Natural killer cell (primary cell): ENCODE measurements at regions not wholly inside any gene's neighbourhood (a gene's known extent, or its start where the extent isn't known, plus 50 kb on each side); places are given as distances from the start of the nearest gene placed in this dataset.

Experiments used
- ATAC-seq, 3 donors: fragments of 150-1000 bp in 2 of 3; fragments of 200-7000 bp in 1 of 3; cut with Tn5 transposase; 1 replicate in 1 of 3; 2 replicates in 2 of 3; pipeline ENCODE4 v1.10.0; 2021; ENCODE audit warnings: mild to moderate bottlenecking in 2 of 3, moderate library complexity in 2 of 3
- DNase-seq, 2 donors: peaks; one replicate each; pipeline versions ENCODE4 v3.0.0 to v3.0.0-alpha.2; 2013 to 2021; ENCODE audit warnings: mixed read lengths in 1 of 2
- H3K27ac ChIP-seq: one replicate; pipeline ENCODE4 v1.5.1; 2013; ENCODE audit warnings: mild to moderate bottlenecking, low read length
- H3K27me3 ChIP-seq: one replicate; pipeline ENCODE4 v1.6.1; 2013; ENCODE audit warnings: low read length; ENCODE audit not compliant: control insufficient read depth, insufficient read depth
- H3K36me3 ChIP-seq: one replicate; pipeline ENCODE4 v1.6.1; 2013; ENCODE audit warnings: low read length; ENCODE audit not compliant: control insufficient read depth, insufficient read depth
- H3K4me1 ChIP-seq: one replicate; pipeline ENCODE4 v1.6.1; 2013; ENCODE audit warnings: low read length; ENCODE audit not compliant: control insufficient read depth, insufficient read depth
- H3K4me3 ChIP-seq: one replicate; pipeline ENCODE4 v1.5.1; 2013; ENCODE audit warnings: low read length
- H3K9me3 ChIP-seq: one replicate; pipeline ENCODE4 v1.6.1; 2013; ENCODE audit warnings: low read length; ENCODE audit not compliant: control insufficient read depth, insufficient read depth
- H3K27ac Mint-ChIP-seq, 2 donors: one replicate each; pipeline ENCODE4 v1.8.0; 2022; ENCODE audit warnings: mild to moderate bottlenecking in 2 of 2, mixed read lengths in 2 of 2, moderate library complexity in 1 of 2
- H3K27me3 Mint-ChIP-seq, 2 donors: one replicate each; pipeline ENCODE4 v1.8.0; 2022; ENCODE audit warnings: low read depth in 2 of 2, mixed read lengths in 2 of 2
- H3K36me3 Mint-ChIP-seq: one replicate; pipeline ENCODE4 v1.8.0; 2022; ENCODE audit warnings: mixed read lengths
- H3K4me1 Mint-ChIP-seq, 2 donors: one replicate each; pipeline ENCODE4 v1.8.0; 2022; ENCODE audit warnings: mixed read lengths in 2 of 2
- H3K4me3 Mint-ChIP-seq: one replicate; pipeline ENCODE4 v1.8.0; 2022; ENCODE audit warnings: mild to moderate bottlenecking, moderate library complexity, mixed read lengths
- H3K9me3 Mint-ChIP-seq, 2 donors: one replicate each; pipeline ENCODE4 v1.8.0; 2022; ENCODE audit warnings: mixed read lengths in 2 of 2
- WGBS: methylation state at CpG from one replicate; pipeline ENCODE4 v1.1.7; 2013; ENCODE audit warnings: missing lambda C conversion rate; ENCODE audit not compliant: insufficient coverage; 5-methylcytosine and 5-hydroxymethylcytosine counted together
- intact Hi-C: fragments of 100-400 bp; cut with micrococcal nuclease; formaldehyde crosslinking; loops from one replicate; pipeline ENCODE4 v1.14.2; 2022
- TF ChIP-seq, protein P1 (sequence below): fragments of 200-600 bp; IDR thresholded peaks from one replicate; pipeline ENCODE4 v1.8.0; 2022; ENCODE audit warnings: antibody characterized with exemption

DNA sequence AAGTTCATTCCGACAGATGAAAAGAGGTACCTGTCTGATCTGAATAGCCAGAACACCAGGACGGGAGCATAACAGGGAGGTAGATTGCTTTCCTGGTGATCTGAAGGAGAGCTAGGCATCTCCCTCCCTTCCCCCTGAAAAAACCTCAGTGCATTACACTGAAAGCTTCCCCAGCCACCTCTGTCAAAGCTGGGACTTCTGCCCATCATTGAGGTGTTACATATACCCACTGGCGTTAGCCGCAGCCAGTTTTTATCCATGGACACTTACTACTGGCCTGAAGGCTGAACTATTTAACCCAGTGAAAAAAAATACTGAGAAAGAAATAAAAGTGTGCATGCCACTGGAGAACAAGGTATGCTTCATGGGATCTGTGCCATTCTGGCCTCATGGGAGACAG lies 568.3 kb upstream of the ADAMTS5 start:
- Mint-ChIP-seq H3K9me3 (peaks cover 3 to 13% of the 10 kb centered on the region in 2 donors), H3K4me3 (no peak overlapping the region), H3K27ac (no peak overlapping the region), H3K36me3 (no peaks in the 10 kb centered on the region), H3K4me1 (no peaks in the 10 kb centered on the region), H3K27me3 (no peaks in the 10 kb centered on the region)
- Histone ChIP-seq H3K9me3 (no peaks in the 10 kb centered on the region), H3K36me3 (no peaks in the 10 kb centered on the region), H3K27me3 (no peaks in the 10 kb centered on the region), H3K4me3 (no peak overlapping the region), H3K4me1 (no peaks in the 10 kb centered on the region), H3K27ac (no peak overlapping the region)
- DNase-seq (no peak), ATAC-seq (no peak)
- 89% methylated on average over 4 of the region's 4 CpGs for WGBS
- TF ChIP-seq, protein P1, sequence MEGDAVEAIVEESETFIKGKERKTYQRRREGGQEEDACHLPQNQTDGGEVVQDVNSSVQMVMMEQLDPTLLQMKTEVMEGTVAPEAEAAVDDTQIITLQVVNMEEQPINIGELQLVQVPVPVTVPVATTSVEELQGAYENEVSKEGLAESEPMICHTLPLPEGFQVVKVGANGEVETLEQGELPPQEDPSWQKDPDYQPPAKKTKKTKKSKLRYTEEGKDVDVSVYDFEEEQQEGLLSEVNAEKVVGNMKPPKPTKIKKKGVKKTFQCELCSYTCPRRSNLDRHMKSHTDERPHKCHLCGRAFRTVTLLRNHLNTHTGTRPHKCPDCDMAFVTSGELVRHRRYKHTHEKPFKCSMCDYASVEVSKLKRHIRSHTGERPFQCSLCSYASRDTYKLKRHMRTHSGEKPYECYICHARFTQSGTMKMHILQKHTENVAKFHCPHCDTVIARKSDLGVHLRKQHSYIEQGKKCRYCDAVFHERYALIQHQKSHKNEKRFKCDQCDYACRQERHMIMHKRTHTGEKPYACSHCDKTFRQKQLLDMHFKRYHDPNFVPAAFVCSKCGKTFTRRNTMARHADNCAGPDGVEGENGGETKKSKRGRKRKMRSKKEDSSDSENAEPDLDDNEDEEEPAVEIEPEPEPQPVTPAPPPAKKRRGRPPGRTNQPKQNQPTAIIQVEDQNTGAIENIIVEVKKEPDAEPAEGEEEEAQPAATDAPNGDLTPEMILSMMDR: no peak
- intact Hi-C loops: no loop called here

DNA sequence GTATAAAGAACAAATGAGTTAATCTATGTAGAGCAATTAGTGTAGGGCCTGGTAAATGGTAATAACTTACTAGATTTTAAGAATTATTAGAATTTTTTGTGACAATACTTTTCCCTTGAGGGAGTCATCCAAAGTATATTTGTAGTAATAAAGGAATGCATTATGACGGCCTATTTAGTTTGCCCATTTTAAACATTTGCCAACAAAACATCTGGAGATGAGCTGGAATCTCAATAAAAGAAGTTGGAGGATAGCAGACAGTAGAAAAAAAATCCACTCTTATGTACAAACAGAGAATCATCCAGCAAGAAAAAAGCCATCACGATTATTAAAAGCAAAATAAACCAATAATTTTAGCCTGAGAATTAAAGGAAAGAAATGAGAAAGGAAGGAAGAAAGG lies 567.3 kb upstream of the ADAMTS5 start:
- TF ChIP-seq, protein P1: no peak
- no peaks in the 10 kb centered on the region for H3K9me3 ChIP-seq
- no peaks in the 10 kb centered on the region for H3K27me3 ChIP-seq
- DNase-seq: no peak
- no peak overlapping the region for H3K27ac ChIP-seq
- H3K36me3 ChIP-seq: no peaks in the 10 kb centered on the region
- H3K4me3 Mint-ChIP-seq: no peak overlapping the region
- no peak overlapping the region for H3K4me3 ChIP-seq
- no peaks in the 10 kb centered on the region for H3K4me1 Mint-ChIP-seq
- H3K27ac Mint-ChIP-seq: no peak overlapping the region
- intact Hi-C loops: no loop called here
- peaks cover 3 to 13% of the 10 kb centered on the region in 2 donors for H3K9me3 Mint-ChIP-seq
- WGBS: no CpG with 5 or more reads among the region's 2 CpGs
- H3K4me1 ChIP-seq: no peaks in the 10 kb centered on the region
- ATAC-seq: no peak
- H3K27me3 Mint-ChIP-seq: no peaks in the 10 kb centered on the region
- no peaks in the 10 kb centered on the region for H3K36me3 Mint-ChIP-seq

DNA sequence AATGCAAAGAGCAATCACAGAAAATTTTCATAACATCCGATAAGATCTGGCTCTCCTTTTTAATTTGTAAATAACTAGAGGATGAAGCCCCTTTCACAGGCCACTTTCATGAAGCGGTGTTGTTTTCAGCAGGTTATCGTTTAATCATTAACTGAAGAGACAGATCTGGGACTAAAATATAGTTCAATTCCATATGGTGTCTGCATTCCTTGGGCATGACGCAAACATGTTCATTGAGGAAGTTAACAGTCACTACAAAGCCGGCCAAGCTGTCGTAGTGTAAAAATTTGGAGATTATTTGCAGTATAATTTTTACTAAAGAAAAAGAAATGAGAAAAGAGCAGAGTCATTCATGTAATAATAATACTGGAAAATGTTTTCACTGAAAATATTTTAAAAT lies 565.2 kb upstream of the ADAMTS5 start:
- H3K36me3 Mint-ChIP-seq: no peaks in the 10 kb centered on the region
- Histone ChIP-seq H3K4me1 (no peaks in the 10 kb centered on the region), H3K9me3 (no peaks in the 10 kb centered on the region), H3K4me3 (no peak overlapping the region), H3K36me3 (no peaks in the 10 kb centered on the region), H3K27me3 (no peaks in the 10 kb centered on the region), H3K27ac (no peak overlapping the region)
- H3K27me3 Mint-ChIP-seq: no peaks in the 10 kb centered on the region
- ATAC-seq (no peak), DNase-seq (no peak)
- H3K4me1 Mint-ChIP-seq: no peaks in the 10 kb centered on the region
- TF ChIP-seq, protein P1: no peak
- peaks cover 9 to 15% of the 10 kb centered on the region in 2 donors for H3K9me3 Mint-ChIP-seq
- WGBS: 89% methylated on average over 6 of the region's 6 CpGs
- H3K4me3 Mint-ChIP-seq: no peak overlapping the region
- intact Hi-C loops: no loop called here
- H3K27ac Mint-ChIP-seq: no peak overlapping the region

DNA sequence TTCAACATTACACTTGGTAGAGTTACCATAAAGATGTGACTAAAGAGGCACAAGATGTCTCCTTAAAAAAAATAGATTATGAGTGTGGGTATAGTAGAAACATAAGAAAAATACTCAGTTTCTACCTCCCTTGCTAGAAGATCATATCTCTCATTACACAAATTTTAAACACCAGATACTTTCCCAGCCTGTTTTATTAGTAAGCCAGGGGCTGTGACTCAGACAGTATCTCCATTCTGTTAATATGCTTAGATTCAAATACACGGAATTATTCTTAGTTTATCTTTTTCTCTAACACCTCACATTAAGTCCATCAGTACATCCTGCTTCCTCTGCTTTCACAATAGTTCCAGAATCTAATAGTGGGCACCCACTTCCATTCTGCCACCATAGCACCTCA lies 561.8 kb upstream of the ADAMTS5 start:
- Mint-ChIP-seq H3K27ac (no peak overlapping the region), H3K4me3 (no peak overlapping the region), H3K36me3 (no peaks in the 10 kb centered on the region), H3K9me3 (peaks cover 6 to 12% of the 10 kb centered on the region in 2 donors), H3K27me3 (no peaks in the 10 kb centered on the region), H3K4me1 (no peaks in the 10 kb centered on the region)
- intact Hi-C loops: no loop called here
- Histone ChIP-seq H3K4me3 (no peak overlapping the region), H3K36me3 (no peaks in the 10 kb centered on the region), H3K27me3 (no peaks in the 10 kb centered on the region), H3K27ac (no peak overlapping the region), H3K4me1 (no peaks in the 10 kb centered on the region), H3K9me3 (no peaks in the 10 kb centered on the region)
- WGBS: 88% methylated on average over 1 of the region's 1 CpG
- ATAC-seq: no peak
- TF ChIP-seq, protein P1: no peak
- DNase-seq: no peak
